VCaP (cell line): ENCODE measurements at regions not wholly inside any gene's neighbourhood (a gene's known extent, or its start where the extent isn't known, plus 50 kb on each side); places are given as distances from the start of the nearest gene placed in this dataset.

ENCODE experiments used
- H3K27ac ChIP-seq: fragments of 450-650 bp; 2 replicates; pipeline ENCODE4 v1.5.1; 2017
- CTCF ChIP-seq: fragments of 450-650 bp; conservative IDR thresholded peaks from 2 replicates; pipeline ENCODE4 v1.5.1; 2017; ENCODE audit warnings: mild to moderate bottlenecking, moderate library complexity

DNA sequence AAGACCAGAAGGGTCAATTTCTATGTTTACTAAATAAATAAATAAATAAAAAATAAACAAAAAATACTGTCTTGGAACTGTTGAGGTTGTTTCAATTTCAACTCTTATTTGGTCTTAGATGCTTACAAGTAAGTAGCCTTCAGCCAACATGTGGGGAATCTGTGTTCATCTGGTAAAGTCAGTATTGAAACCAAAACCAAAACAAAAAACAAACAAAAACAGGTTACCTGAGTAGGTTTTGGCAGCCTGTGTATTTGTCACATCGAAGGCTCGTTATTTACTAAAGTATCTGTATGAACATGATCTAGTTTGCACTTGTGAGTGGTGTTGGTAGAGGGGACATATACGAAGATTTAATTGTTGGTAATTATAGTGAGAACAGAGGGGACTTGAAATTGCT is 471.5 kb downstream of the SLITRK5 start:
- TF ChIP-seq CTCF: no peak

DNA sequence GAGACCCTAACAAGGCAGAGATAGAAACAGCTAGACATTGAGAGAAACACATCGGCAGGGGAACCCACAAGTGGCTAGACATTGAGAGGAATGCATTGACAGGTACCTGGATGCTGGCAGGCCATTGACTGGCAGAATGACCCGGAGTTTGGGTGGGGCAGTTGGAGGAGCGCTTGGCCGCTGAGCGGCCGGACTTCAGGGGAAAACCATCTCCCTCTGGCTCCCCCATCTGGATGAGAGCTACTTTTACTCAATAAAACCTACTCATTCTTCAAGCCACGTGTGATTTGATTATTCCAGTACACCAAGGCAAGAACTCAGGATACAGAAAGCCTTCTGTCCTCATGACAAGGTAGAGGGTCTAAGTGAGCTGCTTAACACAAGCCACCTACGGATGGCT is 473.4 kb downstream of the SLITRK5 start:
- no peak overlapping the region for H3K27ac ChIP-seq
- TF ChIP-seq CTCF: no peak

More for the DNA sequence above, 471.5 kb downstream of the SLITRK5 start:
- H3K27ac ChIP-seq: no peak overlapping the region

GRCh38 chr13:88153353-88153752 is 482.2 kb downstream of the SLITRK5 start:
- H3K27ac ChIP-seq: no peak overlapping the region
- TF ChIP-seq CTCF: no peak

GRCh38 chr13:88154001-88154400 is 482.8 kb downstream of the SLITRK5 start:
- no peak overlapping the region for H3K27ac ChIP-seq
- no peak for TF ChIP-seq CTCF

DNA sequence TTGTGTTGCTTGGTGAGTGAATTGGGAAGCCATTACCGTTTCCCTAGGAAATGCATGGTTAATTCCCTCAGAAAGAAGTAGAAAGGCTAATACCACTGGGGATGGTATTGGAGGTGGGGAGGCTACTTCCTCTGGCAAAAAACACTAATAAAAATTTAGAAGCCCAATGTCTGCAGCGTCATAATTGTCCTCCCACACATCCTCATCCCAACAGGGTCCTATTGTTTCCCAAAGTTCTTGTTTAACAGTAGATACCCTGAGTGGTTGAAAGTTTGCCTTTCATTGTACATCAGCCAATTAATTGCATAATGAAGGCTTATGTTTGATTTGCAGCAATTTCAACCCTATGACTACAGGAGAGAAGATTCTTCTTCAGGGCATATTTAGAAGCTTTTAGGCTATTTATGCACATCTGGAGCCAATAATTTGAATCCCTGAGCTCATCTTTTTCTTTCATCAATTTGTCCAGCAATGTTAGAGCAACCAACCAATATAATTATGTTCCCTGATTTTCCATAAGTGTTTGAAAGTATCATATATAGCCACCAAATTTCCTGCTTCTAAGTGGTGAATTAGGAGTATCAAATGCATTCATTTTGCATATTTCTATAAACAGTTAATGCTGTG is 491.0 kb downstream of the SLITRK5 start:
- no peak overlapping the region for H3K27ac ChIP-seq

GRCh38 chr13:88176231-88176630 is 505.1 kb downstream of the SLITRK5 start:
- H3K27ac ChIP-seq: no peak overlapping the region
- TF ChIP-seq CTCF: no peak

More for the DNA sequence above, 491.0 kb downstream of the SLITRK5 start:
- no peak for TF ChIP-seq CTCF

DNA sequence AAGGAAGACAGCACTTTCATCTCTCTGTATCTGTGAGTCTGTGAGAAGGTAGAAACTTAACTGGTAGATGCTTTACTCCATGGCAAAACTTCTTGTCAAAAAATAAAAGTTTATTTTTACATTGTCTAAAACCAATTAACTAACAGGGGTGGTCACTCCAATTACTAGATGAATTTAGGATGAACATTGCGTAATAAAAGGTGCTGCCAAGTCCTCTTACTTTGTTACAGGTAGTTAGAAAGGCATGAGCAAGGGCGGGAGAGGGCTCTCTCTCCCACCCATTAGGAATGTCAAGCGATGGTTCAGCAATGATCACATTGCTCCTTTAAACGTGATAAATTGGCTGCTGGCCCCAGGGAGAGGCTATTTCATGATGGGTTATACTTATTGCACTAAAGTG is 512.3 kb downstream of the SLITRK5 start:
- TF ChIP-seq CTCF: no peak
- H3K27ac ChIP-seq: no peak overlapping the region
